ENCODE measurements at regions not wholly inside any gene's neighbourhood (a gene's known extent, or its start where the extent isn't known, plus 50 kb on each side); places are given as distances from the start of the nearest gene placed in this dataset.

DNA sequence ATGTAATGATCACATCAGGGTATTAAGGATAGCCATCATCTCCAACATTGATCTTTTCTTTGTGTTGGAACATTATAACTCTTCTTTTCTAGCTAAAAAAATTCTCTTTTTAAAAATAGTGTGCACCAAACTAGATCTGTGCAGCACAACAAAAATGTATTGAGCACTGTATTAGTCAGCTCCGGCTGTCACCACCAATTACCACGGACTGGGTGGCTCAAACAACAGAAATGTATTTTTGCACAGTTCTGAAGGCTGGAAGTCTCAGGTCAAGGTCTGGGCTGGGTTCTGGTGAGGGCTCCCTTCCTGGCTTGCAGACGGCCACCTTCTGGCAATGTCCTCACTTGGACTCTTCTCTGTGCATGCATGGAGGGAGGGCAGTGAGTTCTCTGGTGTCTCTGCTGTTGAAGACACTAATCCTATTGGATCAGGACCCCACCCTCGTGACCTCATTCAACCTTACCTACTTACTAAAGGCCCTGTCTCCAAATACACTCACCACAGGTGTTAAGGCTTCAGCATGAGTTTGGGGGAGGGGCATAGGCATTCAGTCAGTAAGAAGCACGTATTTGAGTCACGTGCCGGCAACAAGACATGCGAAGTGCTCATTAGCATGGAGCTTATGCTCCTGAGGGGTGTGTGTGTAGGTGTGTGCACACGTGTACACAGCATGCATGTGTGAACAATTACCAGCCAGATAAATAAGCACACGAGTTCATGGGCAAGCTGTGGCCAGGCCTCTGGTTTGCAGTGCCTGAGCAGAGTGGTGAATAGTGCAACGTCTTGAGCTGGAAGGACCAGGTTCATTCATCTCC, 89.4 kb upstream of the SH3PXD2B start:
- H3F3A ChIP-seq (replicated peaks; ENCODE audit: low read depth), result no peaks in the 10 kb centered on the region
- Mint-ChIP-seq H3K27ac (no peak overlapping the region), H3K4me1 (peaks cover 8% of the 10 kb centered on the region), H3K4me3 (no peak overlapping the region), H3K9me3 (no peaks in the 10 kb centered on the region), H3K27me3 (ENCODE audit: insufficient read depth, low read depth, poor library complexity) (peaks cover 8% of the 10 kb centered on the region), H3K36me3 (ENCODE audit: low read depth) (no peaks in the 10 kb centered on the region)
- DNase-seq (ENCODE audit: low spot score), result no peak
- H3K4me1 ChIP-seq (ENCODE audit: insufficient read depth), result peaks cover 7% of the 10 kb centered on the region
- no peak overlapping the region for H3K4me3 ChIP-seq
- H3K36me3 ChIP-seq (ENCODE audit: insufficient read depth), result no peaks in the 10 kb centered on the region
- H2AFZ ChIP-seq, result no peak overlapping the region
- H3K27ac ChIP-seq (ENCODE audit: low read depth), result no peak overlapping the region
- no peak overlapping the region for H3K4me2 ChIP-seq
- no peak for TF ChIP-seq EZH2 (IDR thresholded peaks at IDR 0.05; ENCODE audit: low read depth, unreplicated experiment)
- no peak for TF ChIP-seq CREB1 (CRISPR knock-in tag; IDR thresholded peaks at IDR 0.05; ENCODE audit: low read depth)
- TF ChIP-seq NANOG (IDR thresholded peaks at IDR 0.05; ENCODE audit: borderline replicate concordance), result no peak
- TF ChIP-seq JUNB (IDR thresholded peaks at IDR 0.05; ENCODE audit: unreplicated experiment), result no peak
- TF ChIP-seq STAT1 (IDR thresholded peaks at IDR 0.05; ENCODE audit: unreplicated experiment), result no peak
- TF ChIP-seq ZNF114 (CRISPR knock-in tag; IDR thresholded peaks at IDR 0.05), result no peak
- TF ChIP-seq POLR2AphosphoS5 (IDR thresholded peaks at IDR 0.05; ENCODE audit: low read depth), result no peak
- TF ChIP-seq, protein P1, sequence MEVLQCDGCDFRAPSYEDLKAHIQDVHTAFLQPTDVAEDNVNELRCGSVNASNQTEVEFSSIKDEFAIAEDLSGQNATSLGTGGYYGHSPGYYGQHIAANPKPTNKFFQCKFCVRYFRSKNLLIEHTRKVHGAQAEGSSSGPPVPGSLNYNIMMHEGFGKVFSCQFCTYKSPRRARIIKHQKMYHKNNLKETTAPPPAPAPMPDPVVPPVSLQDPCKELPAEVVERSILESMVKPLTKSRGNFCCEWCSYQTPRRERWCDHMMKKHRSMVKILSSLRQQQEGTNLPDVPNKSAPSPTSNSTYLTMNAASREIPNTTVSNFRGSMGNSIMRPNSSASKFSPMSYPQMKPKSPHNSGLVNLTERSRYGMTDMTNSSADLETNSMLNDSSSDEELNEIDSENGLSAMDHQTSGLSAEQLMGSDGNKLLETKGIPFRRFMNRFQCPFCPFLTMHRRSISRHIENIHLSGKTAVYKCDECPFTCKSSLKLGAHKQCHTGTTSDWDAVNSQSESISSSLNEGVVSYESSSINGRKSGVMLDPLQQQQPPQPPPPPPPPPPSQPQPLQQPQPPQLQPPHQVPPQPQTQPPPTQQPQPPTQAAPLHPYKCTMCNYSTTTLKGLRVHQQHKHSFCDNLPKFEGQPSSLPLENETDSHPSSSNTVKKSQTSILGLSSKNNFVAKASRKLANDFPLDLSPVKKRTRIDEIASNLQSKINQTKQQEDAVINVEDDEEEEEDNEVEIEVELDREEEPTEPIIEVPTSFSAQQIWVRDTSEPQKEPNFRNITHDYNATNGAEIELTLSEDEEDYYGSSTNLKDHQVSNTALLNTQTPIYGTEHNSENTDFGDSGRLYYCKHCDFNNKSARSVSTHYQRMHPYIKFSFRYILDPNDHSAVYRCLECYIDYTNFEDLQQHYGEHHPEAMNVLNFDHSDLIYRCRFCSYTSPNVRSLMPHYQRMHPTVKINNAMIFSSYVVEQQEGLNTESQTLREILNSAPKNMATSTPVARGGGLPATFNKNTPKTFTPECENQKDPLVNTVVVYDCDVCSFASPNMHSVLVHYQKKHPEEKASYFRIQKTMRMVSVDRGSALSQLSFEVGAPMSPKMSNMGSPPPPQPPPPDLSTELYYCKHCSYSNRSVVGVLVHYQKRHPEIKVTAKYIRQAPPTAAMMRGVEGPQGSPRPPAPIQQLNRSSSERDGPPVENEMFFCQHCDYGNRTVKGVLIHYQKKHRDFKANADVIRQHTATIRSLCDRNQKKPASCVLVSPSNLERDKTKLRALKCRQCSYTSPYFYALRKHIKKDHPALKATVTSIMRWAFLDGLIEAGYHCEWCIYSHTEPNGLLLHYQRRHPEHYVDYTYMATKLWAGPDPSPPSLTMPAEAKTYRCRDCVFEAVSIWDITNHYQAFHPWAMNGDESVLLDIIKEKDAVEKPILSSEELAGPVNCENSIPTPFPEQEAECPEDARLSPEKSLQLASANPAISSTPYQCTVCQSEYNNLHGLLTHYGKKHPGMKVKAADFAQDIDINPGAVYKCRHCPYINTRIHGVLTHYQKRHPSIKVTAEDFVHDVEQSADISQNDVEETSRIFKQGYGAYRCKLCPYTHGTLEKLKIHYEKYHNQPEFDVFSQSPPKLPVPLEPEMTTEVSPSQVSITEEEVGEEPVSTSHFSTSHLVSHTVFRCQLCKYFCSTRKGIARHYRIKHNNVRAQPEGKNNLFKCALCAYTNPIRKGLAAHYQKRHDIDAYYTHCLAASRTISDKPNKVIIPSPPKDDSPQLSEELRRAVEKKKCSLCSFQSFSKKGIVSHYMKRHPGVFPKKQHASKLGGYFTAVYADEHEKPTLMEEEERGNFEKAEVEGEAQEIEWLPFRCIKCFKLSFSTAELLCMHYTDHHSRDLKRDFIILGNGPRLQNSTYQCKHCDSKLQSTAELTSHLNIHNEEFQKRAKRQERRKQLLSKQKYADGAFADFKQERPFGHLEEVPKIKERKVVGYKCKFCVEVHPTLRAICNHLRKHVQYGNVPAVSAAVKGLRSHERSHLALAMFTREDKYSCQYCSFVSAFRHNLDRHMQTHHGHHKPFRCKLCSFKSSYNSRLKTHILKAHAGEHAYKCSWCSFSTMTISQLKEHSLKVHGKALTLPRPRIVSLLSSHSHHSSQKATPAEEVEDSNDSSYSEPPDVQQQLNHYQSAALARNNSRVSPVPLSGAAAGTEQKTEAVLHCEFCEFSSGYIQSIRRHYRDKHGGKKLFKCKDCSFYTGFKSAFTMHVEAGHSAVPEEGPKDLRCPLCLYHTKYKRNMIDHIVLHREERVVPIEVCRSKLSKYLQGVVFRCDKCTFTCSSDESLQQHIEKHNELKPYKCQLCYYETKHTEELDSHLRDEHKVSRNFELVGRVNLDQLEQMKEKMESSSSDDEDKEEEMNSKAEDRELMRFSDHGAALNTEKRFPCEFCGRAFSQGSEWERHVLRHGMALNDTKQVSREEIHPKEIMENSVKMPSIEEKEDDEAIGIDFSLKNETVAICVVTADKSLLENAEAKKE (CRISPR knock-in tag; IDR thresholded peaks at IDR 0.05), result no peak
- TF ChIP-seq ZNF331 (CRISPR knock-in tag; IDR thresholded peaks at IDR 0.05; ENCODE audit: low read depth), result no peak
- no peak for TF ChIP-seq EZH2phosphoT487 (IDR thresholded peaks at IDR 0.05; ENCODE audit: unreplicated experiment)
- TF ChIP-seq, protein P2, sequence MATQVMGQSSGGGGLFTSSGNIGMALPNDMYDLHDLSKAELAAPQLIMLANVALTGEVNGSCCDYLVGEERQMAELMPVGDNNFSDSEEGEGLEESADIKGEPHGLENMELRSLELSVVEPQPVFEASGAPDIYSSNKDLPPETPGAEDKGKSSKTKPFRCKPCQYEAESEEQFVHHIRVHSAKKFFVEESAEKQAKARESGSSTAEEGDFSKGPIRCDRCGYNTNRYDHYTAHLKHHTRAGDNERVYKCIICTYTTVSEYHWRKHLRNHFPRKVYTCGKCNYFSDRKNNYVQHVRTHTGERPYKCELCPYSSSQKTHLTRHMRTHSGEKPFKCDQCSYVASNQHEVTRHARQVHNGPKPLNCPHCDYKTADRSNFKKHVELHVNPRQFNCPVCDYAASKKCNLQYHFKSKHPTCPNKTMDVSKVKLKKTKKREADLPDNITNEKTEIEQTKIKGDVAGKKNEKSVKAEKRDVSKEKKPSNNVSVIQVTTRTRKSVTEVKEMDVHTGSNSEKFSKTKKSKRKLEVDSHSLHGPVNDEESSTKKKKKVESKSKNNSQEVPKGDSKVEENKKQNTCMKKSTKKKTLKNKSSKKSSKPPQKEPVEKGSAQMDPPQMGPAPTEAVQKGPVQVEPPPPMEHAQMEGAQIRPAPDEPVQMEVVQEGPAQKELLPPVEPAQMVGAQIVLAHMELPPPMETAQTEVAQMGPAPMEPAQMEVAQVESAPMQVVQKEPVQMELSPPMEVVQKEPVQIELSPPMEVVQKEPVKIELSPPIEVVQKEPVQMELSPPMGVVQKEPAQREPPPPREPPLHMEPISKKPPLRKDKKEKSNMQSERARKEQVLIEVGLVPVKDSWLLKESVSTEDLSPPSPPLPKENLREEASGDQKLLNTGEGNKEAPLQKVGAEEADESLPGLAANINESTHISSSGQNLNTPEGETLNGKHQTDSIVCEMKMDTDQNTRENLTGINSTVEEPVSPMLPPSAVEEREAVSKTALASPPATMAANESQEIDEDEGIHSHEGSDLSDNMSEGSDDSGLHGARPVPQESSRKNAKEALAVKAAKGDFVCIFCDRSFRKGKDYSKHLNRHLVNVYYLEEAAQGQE (IDR thresholded peaks at IDR 0.05; ENCODE audit: unreplicated experiment), result no peak
- TF ChIP-seq, protein P3, sequence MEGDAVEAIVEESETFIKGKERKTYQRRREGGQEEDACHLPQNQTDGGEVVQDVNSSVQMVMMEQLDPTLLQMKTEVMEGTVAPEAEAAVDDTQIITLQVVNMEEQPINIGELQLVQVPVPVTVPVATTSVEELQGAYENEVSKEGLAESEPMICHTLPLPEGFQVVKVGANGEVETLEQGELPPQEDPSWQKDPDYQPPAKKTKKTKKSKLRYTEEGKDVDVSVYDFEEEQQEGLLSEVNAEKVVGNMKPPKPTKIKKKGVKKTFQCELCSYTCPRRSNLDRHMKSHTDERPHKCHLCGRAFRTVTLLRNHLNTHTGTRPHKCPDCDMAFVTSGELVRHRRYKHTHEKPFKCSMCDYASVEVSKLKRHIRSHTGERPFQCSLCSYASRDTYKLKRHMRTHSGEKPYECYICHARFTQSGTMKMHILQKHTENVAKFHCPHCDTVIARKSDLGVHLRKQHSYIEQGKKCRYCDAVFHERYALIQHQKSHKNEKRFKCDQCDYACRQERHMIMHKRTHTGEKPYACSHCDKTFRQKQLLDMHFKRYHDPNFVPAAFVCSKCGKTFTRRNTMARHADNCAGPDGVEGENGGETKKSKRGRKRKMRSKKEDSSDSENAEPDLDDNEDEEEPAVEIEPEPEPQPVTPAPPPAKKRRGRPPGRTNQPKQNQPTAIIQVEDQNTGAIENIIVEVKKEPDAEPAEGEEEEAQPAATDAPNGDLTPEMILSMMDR (conservative IDR thresholded peaks at IDR 0.05; ENCODE audit: low read depth in 2 of 2), result no peak
- TF ChIP-seq, protein P4, sequence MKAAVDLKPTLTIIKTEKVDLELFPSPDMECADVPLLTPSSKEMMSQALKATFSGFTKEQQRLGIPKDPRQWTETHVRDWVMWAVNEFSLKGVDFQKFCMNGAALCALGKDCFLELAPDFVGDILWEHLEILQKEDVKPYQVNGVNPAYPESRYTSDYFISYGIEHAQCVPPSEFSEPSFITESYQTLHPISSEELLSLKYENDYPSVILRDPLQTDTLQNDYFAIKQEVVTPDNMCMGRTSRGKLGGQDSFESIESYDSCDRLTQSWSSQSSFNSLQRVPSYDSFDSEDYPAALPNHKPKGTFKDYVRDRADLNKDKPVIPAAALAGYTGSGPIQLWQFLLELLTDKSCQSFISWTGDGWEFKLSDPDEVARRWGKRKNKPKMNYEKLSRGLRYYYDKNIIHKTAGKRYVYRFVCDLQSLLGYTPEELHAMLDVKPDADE (IDR thresholded peaks at IDR 0.05), result no peak
- H3K27me3 ChIP-seq (ENCODE audit: insufficient read depth), result no peaks in the 10 kb centered on the region
- no peaks in the 10 kb centered on the region for H3K79me2 ChIP-seq (replicated peaks; ENCODE audit: insufficient read depth)
- peak; percentile 21; the same call in 1 of the 3 replicates for ATAC-seq
- no peaks in the 10 kb centered on the region for H4K20me1 ChIP-seq (replicated peaks; ENCODE audit: insufficient read depth)
- H3K9me2 ChIP-seq (ENCODE audit: insufficient read depth), result no peaks in the 10 kb centered on the region
